ENCODE measurements at regions not wholly inside any gene's neighbourhood (a gene's known extent, or its start where the extent isn't known, plus 50 kb on each side); places are given as distances from the start of the nearest gene placed in this dataset.
"Not testable (repeated sequence)": the region's sequence is repeated elsewhere in the genome, so short reads cannot be mapped to it uniquely, and the experiment has no call there.

DNA sequence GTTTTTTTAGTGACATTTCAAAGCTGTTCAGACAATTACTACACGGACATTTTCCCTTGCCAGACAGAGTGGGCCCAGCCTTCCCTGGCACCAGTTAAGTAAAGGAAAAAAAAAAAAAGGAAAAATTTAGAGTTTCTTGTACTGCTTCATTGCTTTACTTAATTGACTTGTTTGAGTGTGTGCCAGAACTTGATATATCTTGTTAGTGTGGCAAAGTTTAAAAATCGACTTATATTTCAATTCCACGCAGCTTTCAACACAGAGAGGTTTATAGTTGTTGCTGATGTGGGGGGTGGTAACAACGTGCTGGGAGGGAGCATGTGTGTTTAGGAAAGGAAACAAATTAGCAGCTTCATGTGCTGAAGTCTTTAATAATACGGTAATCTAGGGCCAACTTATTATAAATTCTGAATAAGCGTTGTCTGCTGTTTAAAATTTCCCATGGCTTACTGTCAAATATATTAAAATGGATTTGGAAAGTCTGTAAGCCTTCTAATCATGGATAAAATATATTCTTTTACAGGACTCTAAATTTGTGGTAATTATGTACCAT, 1104.6 kb downstream of the SORCS3 start:
- in situ Hi-C loops (cut with HindIII; ENCODE audit: low pct_ligation_motif_present, low pct_unique_long_range_greater_than_20kb, low sequenced_read_pairs): no loop called here
- no peak for DNase-seq

DNA sequence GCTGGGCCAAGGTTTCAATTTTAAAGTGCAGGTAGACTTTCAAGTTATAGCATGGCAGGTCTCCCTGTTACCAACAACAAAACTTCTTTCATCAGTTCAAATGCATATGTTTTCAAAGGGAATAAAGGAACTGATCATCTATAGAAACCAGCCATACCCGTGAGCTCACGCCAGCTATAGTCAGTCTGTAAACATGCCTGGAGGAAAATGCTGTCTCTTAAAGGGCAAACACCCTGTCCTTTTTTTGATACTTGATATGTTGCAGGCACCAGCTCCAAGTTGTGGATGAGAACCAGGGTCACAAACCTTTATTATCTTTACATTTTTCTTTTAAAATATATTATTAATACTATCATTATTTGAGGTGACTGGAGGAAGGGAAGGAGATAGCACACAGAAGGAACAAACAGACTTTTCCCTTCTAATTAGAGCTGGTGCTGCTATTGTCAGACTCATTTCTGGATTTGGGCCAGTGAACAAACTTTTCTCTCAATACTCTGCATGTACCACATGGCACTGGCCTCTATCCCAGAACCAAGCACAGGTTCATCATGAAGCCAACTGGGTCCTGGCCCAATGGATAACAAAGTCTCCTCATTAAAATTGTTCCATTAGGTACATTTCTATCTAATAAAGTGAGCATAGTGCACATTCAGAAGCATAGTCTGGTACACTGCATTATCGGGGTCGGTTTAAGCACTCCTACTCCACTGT, 1102.4 kb downstream of the SORCS3 start:
- in situ Hi-C loops (cut with HindIII; ENCODE audit: low pct_ligation_motif_present, low pct_unique_long_range_greater_than_20kb, low sequenced_read_pairs): no loop called here
- no peak for DNase-seq

DNA sequence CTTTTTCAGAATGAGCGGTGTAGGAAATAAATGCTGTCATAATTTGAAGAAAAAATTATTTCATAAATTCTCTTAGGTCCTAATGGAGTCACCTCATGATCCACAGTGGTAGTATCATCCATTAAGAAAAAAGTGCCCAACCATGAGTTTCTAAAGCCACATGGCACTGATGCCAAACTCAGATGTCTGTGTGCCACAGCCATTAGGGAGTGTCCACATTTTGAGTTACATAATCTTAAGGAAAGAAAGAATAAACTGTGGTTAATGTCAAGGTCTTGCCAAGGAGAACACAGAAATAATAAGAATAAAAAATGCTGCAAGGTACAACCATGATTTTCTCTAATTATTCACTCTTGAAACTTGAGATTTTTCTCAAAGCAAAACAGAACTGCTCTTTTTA, 1101.8 kb downstream of the SORCS3 start:
- in situ Hi-C loops (cut with HindIII; ENCODE audit: low pct_ligation_motif_present, low pct_unique_long_range_greater_than_20kb, low sequenced_read_pairs): no loop called here
- DNase-seq: no peak

DNA sequence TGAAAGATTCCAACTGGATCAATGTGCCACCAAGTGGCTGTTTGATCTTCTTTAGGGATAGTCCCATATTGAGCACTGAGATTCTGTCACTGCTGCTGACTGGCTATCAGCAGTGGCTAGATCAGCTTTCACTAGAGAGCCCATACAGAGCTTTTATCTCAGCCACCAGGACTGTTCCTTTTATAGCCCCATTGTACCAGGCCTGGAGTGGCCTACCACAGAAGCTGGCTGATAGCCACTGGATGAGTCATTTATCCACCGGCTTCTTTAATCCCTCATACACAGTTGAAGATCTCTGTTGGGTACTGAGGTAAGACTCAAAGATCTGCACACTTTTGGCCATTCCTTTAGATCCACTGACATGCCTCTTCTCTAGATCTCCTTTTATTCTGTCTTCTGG, 1101.1 kb downstream of the SORCS3 start:
- in situ Hi-C loops (cut with HindIII; ENCODE audit: low pct_ligation_motif_present, low pct_unique_long_range_greater_than_20kb, low sequenced_read_pairs): no loop called here
- peak; percentile 26 for DNase-seq

DNA sequence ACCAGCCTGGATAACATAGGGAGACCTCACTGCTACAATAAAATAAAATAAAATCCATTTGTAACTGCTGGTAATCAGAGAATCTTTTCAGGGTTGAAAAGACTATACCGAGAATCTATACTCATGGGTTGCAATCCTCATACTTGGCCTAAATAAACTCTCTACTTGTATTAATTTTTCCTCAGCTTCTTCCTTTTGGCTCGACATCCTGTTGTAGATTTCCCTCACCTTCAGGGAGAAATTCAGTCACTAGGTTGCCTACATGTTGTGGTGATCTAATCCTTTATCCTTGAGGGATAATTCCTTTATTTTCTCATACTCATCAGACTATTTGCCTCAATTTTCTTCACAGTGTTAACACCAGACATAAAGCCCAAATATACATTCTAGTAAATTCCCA, 1093.4 kb downstream of the SORCS3 start:
- no peak for DNase-seq
- in situ Hi-C loops (cut with HindIII; ENCODE audit: low pct_ligation_motif_present, low pct_unique_long_range_greater_than_20kb, low sequenced_read_pairs): no loop called here

- in situ Hi-C loops (cut with HindIII; ENCODE audit: low pct_ligation_motif_present, low pct_unique_long_range_greater_than_20kb, low sequenced_read_pairs): no loop called here
- DNase-seq: no peak
These were observed 1092.8 kb downstream of the SORCS3 start for GRCh38 chr10:105733924-105734323.

GRCh38 chr10:105729428-105729827, 1088.3 kb downstream of the SORCS3 start:
- in situ Hi-C loops (cut with HindIII; ENCODE audit: low pct_ligation_motif_present, low pct_unique_long_range_greater_than_20kb, low sequenced_read_pairs): no loop called here
- no peak for DNase-seq

DNA sequence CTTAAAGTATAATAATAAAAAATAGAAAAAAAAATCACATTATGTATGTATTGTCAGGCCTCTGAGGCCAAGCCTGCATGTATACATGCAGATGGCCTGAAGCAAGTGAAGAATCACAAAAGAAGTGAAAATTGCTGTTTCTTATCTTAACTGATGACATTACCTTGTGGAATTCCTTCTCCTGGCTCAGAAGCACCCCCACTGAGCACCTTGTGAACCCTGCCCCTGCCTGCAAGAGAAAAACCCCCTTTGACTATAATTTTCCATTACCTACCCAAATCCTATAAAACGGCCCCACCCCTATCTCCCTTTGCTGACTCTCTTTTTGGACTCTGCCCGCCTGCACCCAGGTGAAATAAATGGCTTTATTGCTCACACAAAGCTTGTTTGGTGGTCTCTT, 1086.5 kb downstream of the SORCS3 start:
- DNase-seq; in situ Hi-C loops (cut with HindIII; ENCODE audit: low pct_ligation_motif_present, low pct_unique_long_range_greater_than_20kb, low sequenced_read_pairs): not testable (repeated sequence)

GRCh38 chr10:105727131-105727530, 1086.0 kb downstream of the SORCS3 start:
- no peak for DNase-seq
- in situ Hi-C loops (cut with HindIII; ENCODE audit: low pct_ligation_motif_present, low pct_unique_long_range_greater_than_20kb, low sequenced_read_pairs): no loop called here

GRCh38 chr10:105726149-105726548, 1085.1 kb downstream of the SORCS3 start:
- DNase-seq: no peak
- in situ Hi-C loops (cut with HindIII; ENCODE audit: low pct_ligation_motif_present, low pct_unique_long_range_greater_than_20kb, low sequenced_read_pairs): no loop called here

DNA sequence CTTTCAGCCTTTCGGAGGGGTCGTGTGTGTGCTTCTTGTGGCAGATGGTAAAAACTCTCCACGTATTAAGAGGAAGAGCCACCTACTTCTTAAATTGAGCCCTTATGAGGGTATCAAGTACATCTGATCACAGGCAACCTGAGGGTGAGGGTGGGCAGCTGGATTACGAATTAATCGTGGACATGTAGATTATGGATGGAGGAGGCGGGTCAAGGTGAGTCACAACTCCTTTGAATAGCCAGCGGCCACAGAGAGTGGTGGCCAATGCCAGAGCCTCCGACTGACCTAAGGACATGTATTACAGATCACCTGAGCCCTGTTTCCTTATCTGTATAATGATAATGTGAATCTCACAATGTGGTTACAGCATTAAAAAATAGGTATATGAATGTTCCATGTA, 1083.9 kb downstream of the SORCS3 start:
- in situ Hi-C loops (cut with HindIII; ENCODE audit: low pct_ligation_motif_present, low pct_unique_long_range_greater_than_20kb, low sequenced_read_pairs): no loop called here

GRCh38 chr10:105718207-105718995, 1077.3 kb downstream of the SORCS3 start:
- in situ Hi-C loops (cut with HindIII; ENCODE audit: low pct_ligation_motif_present, low pct_unique_long_range_greater_than_20kb, low sequenced_read_pairs): no loop called here
- no peak for DNase-seq

More for the DNA sequence above, 1083.9 kb downstream of the SORCS3 start:
- DNase-seq: no peak

- DNase-seq: no peak
- in situ Hi-C loops (cut with HindIII; ENCODE audit: low pct_ligation_motif_present, low pct_unique_long_range_greater_than_20kb, low sequenced_read_pairs): no loop called here
These were observed 1073.6 kb downstream of the SORCS3 start for GRCh38 chr10:105714728-105715127.

DNA sequence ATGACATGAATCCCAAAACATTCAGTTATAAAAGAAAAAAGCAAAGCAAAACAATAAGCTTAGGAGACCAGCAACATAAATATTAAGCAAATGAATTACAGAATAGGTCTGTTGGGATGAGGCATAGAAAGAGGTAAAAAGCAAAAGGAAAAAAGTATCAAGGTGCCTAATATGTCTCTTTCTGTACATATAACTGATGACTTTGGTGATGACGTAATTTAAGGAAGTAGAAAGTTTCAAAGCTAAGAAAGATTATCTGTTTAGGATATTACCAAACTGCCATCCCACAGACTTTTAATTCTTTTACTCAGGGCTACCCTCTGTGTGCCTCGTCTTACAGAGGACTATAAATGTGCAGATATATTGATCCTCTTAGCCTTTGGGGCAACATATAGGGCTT, 1066.5 kb downstream of the SORCS3 start:
- in situ Hi-C loops (cut with HindIII; ENCODE audit: low pct_ligation_motif_present, low pct_unique_long_range_greater_than_20kb, low sequenced_read_pairs): no loop called here
- no peak for DNase-seq

DNA sequence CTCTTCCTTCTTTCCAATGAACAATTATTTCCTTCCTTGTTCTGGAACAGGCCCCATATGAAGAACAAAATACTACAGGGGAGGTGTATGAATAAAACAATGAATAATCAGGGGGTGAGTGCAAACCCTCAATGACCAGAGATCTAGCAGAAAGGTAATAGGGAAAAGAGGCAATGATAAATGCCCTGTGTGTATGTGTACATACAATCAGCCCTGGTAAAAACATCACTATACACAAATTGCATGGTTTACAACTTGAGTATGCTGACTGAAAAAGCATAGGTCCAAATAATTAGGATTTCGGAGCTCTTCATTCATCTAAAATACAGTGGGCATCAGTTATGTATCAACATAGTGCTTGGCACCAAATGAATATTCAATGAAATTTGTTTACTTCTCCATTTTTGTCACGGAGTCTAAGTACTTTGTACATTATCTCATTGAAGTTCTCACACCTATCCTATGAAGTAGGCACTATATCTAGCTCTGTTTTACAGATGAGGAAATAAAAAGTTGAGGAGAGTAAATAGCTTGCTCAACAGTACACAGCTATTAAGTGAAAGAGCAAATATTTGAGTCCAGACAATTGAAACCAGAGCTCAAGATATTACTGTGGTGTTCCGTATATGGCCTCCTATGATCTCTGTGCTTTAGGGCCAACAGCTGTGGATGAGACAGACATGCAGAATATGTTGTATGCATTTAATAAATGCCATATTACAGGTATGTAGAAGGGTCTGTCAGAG, 1065.4 kb downstream of the SORCS3 start:
- in situ Hi-C loops (cut with HindIII; ENCODE audit: low pct_ligation_motif_present, low pct_unique_long_range_greater_than_20kb, low sequenced_read_pairs): no loop called here
- no peak for DNase-seq

DNA sequence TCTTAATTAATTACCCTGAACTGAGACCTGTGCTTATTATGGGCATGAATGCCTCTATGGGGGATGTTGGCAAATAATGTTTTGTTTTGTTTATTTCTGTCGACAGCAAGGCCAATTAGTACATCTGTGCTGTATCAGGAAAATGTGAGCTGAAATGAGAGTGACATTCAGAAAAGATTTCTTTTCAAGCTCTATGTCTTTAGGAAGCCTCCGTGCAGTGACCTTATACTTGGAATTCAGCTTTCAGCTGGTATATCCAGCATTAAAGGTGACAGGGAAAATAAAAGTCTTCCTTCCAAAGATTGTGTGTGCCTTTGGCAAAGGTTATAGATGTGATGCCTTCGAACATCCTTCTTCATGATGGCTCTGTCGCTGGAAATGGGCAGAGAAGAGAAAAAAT, 1061.1 kb downstream of the SORCS3 start:
- DNase-seq: no peak
- in situ Hi-C loops (cut with HindIII; ENCODE audit: low pct_ligation_motif_present, low pct_unique_long_range_greater_than_20kb, low sequenced_read_pairs): no loop called here

- no peak for DNase-seq
- in situ Hi-C loops (cut with HindIII; ENCODE audit: low pct_ligation_motif_present, low pct_unique_long_range_greater_than_20kb, low sequenced_read_pairs): no loop called here
These were observed 1059.1 kb downstream of the SORCS3 start for GRCh38 chr10:105700218-105700617.

- no peak for DNase-seq
- in situ Hi-C loops (cut with HindIII; ENCODE audit: low pct_ligation_motif_present, low pct_unique_long_range_greater_than_20kb, low sequenced_read_pairs): no loop called here
These were observed 1058.4 kb downstream of the SORCS3 start for GRCh38 chr10:105699504-105699903.

DNA sequence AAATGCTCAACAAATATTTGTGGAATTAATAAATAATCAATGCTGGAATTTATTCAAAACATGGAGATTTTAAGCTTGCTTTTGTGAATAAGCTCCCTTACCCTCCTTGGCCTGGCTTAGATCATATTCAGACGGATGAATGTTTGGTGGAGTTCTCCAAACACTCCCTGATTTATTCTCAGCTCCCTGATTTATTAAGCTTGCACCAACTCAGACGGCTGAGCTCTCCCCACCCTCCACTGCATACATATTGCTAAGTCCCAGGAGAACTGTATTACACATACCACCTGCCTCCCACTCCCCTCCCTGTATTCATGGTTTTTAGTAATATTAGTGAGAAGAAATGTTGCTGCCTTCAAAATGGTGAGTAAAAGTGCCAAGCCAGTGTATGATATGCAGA, 1057.5 kb downstream of the SORCS3 start:
- in situ Hi-C loops (cut with HindIII; ENCODE audit: low pct_ligation_motif_present, low pct_unique_long_range_greater_than_20kb, low sequenced_read_pairs): no loop called here
- DNase-seq: no peak

All from ACHN (cell line).